ENCODE measurements at regions not wholly inside any gene's neighbourhood (a gene's known extent, or its start where the extent isn't known, plus 50 kb on each side); places are given as distances from the start of the nearest gene placed in this dataset.

DNA sequence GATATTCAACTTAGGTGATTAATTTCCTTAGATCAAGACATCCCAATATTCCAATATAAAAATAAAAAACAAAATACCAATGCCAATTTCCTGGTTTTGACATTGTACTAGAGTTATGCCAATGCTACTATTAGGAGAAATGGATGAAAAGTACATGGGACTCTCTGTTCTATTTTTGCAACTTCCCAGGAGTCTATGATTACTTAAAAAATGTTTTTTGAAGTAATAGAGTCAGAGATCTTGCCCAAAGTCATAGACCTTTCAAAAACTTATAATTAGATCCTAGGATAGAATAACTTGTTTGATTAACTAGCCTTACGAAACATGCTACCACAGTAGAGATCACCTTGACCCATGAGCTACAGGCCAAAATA lies 73.6 kb upstream of the MAOA start:
- TF ChIP-seq, protein P1, sequence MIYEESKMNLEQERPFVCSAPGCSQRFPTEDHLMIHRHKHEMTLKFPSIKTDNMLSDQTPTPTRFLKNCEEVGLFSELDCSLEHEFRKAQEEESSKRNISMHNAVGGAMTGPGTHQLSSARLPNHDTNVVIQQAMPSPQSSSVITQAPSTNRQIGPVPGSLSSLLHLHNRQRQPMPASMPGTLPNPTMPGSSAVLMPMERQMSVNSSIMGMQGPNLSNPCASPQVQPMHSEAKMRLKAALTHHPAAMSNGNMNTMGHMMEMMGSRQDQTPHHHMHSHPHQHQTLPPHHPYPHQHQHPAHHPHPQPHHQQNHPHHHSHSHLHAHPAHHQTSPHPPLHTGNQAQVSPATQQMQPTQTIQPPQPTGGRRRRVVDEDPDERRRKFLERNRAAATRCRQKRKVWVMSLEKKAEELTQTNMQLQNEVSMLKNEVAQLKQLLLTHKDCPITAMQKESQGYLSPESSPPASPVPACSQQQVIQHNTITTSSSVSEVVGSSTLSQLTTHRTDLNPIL (CRISPR knock-in tag; IDR thresholded peaks at IDR 0.05; ENCODE audit: low read depth) = no peak
- TF ChIP-seq, protein P2, sequence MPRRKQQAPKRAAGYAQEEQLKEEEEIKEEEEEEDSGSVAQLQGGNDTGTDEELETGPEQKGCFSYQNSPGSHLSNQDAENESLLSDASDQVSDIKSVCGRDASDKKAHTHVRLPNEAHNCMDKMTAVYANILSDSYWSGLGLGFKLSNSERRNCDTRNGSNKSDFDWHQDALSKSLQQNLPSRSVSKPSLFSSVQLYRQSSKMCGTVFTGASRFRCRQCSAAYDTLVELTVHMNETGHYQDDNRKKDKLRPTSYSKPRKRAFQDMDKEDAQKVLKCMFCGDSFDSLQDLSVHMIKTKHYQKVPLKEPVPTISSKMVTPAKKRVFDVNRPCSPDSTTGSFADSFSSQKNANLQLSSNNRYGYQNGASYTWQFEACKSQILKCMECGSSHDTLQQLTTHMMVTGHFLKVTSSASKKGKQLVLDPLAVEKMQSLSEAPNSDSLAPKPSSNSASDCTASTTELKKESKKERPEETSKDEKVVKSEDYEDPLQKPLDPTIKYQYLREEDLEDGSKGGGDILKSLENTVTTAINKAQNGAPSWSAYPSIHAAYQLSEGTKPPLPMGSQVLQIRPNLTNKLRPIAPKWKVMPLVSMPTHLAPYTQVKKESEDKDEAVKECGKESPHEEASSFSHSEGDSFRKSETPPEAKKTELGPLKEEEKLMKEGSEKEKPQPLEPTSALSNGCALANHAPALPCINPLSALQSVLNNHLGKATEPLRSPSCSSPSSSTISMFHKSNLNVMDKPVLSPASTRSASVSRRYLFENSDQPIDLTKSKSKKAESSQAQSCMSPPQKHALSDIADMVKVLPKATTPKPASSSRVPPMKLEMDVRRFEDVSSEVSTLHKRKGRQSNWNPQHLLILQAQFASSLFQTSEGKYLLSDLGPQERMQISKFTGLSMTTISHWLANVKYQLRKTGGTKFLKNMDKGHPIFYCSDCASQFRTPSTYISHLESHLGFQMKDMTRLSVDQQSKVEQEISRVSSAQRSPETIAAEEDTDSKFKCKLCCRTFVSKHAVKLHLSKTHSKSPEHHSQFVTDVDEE (CRISPR knock-in tag; IDR thresholded peaks at IDR 0.05) = no peak
- TF ChIP-seq OSR1 (CRISPR knock-in tag; IDR thresholded peaks at IDR 0.05) (no peak), PPARA (CRISPR knock-in tag; IDR thresholded peaks at IDR 0.05; ENCODE audit: borderline replicate concordance) (no peak), ZNF565 (CRISPR knock-in tag; conservative IDR thresholded peaks at IDR 0.05; ENCODE audit: low read depth) (no peak), ZFP30 (CRISPR knock-in tag; IDR thresholded peaks at IDR 0.05) (no peak), ARNTL (CRISPR knock-in tag; IDR thresholded peaks at IDR 0.05; ENCODE audit: borderline replicate concordance, low read depth) (no peak), ZC3H10 (CRISPR knock-in tag; IDR thresholded peaks at IDR 0.05) (no peak), ZNF70 (CRISPR knock-in tag; IDR thresholded peaks at IDR 0.05) (no peak), CSDC2 (CRISPR knock-in tag; IDR thresholded peaks at IDR 0.05) (no peak)
- TF ChIP-seq, protein P3, sequence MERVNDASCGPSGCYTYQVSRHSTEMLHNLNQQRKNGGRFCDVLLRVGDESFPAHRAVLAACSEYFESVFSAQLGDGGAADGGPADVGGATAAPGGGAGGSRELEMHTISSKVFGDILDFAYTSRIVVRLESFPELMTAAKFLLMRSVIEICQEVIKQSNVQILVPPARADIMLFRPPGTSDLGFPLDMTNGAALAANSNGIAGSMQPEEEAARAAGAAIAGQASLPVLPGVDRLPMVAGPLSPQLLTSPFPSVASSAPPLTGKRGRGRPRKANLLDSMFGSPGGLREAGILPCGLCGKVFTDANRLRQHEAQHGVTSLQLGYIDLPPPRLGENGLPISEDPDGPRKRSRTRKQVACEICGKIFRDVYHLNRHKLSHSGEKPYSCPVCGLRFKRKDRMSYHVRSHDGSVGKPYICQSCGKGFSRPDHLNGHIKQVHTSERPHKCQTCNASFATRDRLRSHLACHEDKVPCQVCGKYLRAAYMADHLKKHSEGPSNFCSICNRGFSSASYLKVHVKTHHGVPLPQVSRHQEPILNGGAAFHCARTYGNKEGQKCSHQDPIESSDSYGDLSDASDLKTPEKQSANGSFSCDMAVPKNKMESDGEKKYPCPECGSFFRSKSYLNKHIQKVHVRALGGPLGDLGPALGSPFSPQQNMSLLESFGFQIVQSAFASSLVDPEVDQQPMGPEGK (CRISPR knock-in tag; IDR thresholded peaks at IDR 0.05; ENCODE audit: borderline replicate concordance) = no peak
- TF ChIP-seq, protein P4, sequence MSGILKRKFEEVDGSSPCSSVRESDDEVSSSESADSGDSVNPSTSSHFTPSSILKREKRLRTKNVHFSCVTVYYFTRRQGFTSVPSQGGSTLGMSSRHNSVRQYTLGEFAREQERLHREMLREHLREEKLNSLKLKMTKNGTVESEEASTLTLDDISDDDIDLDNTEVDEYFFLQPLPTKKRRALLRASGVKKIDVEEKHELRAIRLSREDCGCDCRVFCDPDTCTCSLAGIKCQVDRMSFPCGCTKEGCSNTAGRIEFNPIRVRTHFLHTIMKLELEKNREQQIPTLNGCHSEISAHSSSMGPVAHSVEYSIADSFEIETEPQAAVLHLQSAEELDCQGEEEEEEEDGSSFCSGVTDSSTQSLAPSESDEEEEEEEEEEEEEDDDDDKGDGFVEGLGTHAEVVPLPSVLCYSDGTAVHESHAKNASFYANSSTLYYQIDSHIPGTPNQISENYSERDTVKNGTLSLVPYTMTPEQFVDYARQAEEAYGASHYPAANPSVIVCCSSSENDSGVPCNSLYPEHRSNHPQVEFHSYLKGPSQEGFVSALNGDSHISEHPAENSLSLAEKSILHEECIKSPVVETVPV (CRISPR knock-in tag; IDR thresholded peaks at IDR 0.05) = no peak
- TF ChIP-seq, protein P5, sequence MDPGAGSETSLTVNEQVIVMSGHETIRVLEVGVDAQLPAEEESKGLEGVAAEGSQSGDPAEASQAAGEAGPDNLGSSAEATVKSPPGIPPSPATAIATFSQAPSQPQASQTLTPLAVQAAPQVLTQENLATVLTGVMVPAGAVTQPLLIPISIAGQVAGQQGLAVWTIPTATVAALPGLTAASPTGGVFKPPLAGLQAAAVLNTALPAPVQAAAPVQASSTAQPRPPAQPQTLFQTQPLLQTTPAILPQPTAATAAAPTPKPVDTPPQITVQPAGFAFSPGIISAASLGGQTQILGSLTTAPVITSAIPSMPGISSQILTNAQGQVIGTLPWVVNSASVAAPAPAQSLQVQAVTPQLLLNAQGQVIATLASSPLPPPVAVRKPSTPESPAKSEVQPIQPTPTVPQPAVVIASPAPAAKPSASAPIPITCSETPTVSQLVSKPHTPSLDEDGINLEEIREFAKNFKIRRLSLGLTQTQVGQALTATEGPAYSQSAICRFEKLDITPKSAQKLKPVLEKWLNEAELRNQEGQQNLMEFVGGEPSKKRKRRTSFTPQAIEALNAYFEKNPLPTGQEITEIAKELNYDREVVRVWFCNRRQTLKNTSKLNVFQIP (CRISPR knock-in tag; IDR thresholded peaks at IDR 0.05; ENCODE audit: borderline replicate concordance, low read depth) = no peak
